WTC11 (cell line): ENCODE measurements at regions not wholly inside any gene's neighbourhood (a gene's known extent, or its start where the extent isn't known, plus 50 kb on each side); places are given as distances from the start of the nearest gene placed in this dataset.

Experiments used
- ATAC-seq: fragments of 200-7000 bp; cut with Tn5 transposase; 2 replicates; pipeline ENCODE4 v1.10.0; 2021; ENCODE audit warnings: mild to moderate bottlenecking, moderate library complexity
- CTCF ChIA-PET: fragments of 300-600 bp; sonication (Branson Sonifier 250); formaldehyde crosslinking; loops from one replicate; lab custom pipeline; 2021; ENCODE audit warnings: antibody characterized with exemption; lab: Charles Lee
- POLR2A ChIA-PET: fragments of 350-600 bp; sonication (Branson Sonifier 250); formaldehyde crosslinking; loops from one replicate; lab custom pipeline; 2021; ENCODE audit warnings: antibody characterized with exemption; lab: Charles Lee
- DNase-seq: peaks from one replicate; pipeline ENCODE4 v3.0.0; 2021; ENCODE audit warnings: low spot score
- H3K27ac Mint-ChIP-seq: 2 replicates; pipeline ENCODE4 v1.8.0; 2021; ENCODE audit warnings: mixed read lengths
- H3K27me3 Mint-ChIP-seq: 2 replicates; pipeline ENCODE4 v1.8.0; 2021; ENCODE audit warnings: low read depth, mild to moderate bottlenecking, moderate library complexity, mixed read lengths
- H3K36me3 Mint-ChIP-seq: 2 replicates; pipeline ENCODE4 v1.8.0; 2021; ENCODE audit warnings: mixed read lengths
- H3K4me1 Mint-ChIP-seq: 2 replicates; pipeline ENCODE4 v1.8.0; 2022; ENCODE audit warnings: mixed read lengths
- H3K4me3 Mint-ChIP-seq: 2 replicates; pipeline ENCODE4 v1.8.0; 2021; ENCODE audit warnings: mild to moderate bottlenecking, moderate library complexity, mixed read lengths
- H3K9me3 Mint-ChIP-seq: 2 replicates; pipeline ENCODE4 v1.8.0; 2021; ENCODE audit warnings: mixed read lengths
- ELF4 ChIP-seq: sonication (generic); formaldehyde crosslinking; IDR thresholded peaks from 2 replicates; pipeline ENCODE4 v1.8.1; 2022; ENCODE audit warnings: low read depth, mild to moderate bottlenecking, moderate library complexity, missing genetic modification reagents
- ESRRA ChIP-seq: sonication (generic); formaldehyde crosslinking; IDR thresholded peaks from 2 replicates; pipeline ENCODE4 v1.8.1; 2022; ENCODE audit warnings: mild to moderate bottlenecking, missing genetic modification reagents, borderline replicate concordance
- FOXP4 ChIP-seq: sonication (generic); formaldehyde crosslinking; IDR thresholded peaks from 2 replicates; pipeline ENCODE4 v1.8.0; 2022; ENCODE audit warnings: mild to moderate bottlenecking, missing genetic modification reagents
- GABPB1 ChIP-seq: sonication (generic); formaldehyde crosslinking; IDR thresholded peaks from 2 replicates; pipeline ENCODE4 v1.8.1; 2023; ENCODE audit warnings: mild to moderate bottlenecking, missing genetic modification reagents
- KAT7 ChIP-seq: sonication (generic); formaldehyde crosslinking; IDR thresholded peaks from 2 replicates; pipeline ENCODE4 v1.8.1; 2023; ENCODE audit warnings: missing genetic modification reagents, mild to moderate bottlenecking, borderline replicate concordance
- MLX ChIP-seq: sonication (generic); formaldehyde crosslinking; IDR thresholded peaks from 2 replicates; pipeline ENCODE4 v1.8.1; 2023; ENCODE audit warnings: mild to moderate bottlenecking, missing genetic modification reagents, moderate library complexity
- NFATC4 ChIP-seq: fragments of 250-450 bp; sonication (Bioruptor Pico); IDR thresholded peaks from 2 replicates; pipeline ENCODE4 v1.9.0; 2021; ENCODE audit warnings: mild to moderate bottlenecking
- NFE2L1 ChIP-seq: sonication (generic); formaldehyde crosslinking; IDR thresholded peaks from 2 replicates; pipeline ENCODE4 v1.8.1; 2023; ENCODE audit warnings: missing genetic modification reagents
- TP53 ChIP-seq: sonication (generic); formaldehyde crosslinking; IDR thresholded peaks from 2 replicates; pipeline ENCODE4 v1.8.1; 2023; ENCODE audit warnings: mild to moderate bottlenecking, missing genetic modification reagents
- ZNF396 ChIP-seq: fragments of 250-450 bp; sonication (Bioruptor Pico); IDR thresholded peaks from 2 replicates; pipeline ENCODE4 v1.8.0; 2021; ENCODE audit warnings: mild to moderate bottlenecking, moderate library complexity, borderline replicate concordance
- ZNF423 ChIP-seq: fragments of 250-450 bp; sonication (Bioruptor Pico); IDR thresholded peaks from 2 replicates; pipeline ENCODE4 v2.1.2; 2022; ENCODE audit warnings: mild to moderate bottlenecking, moderate library complexity
- ZNF512 ChIP-seq: sonication (generic); formaldehyde crosslinking; IDR thresholded peaks from 2 replicates; pipeline ENCODE4 v1.8.1; 2022; ENCODE audit warnings: missing genetic modification reagents, borderline replicate concordance
- TF ChIP-seq, protein P1 (sequence below): sonication (generic); formaldehyde crosslinking; IDR thresholded peaks from 2 replicates; pipeline ENCODE4 v1.8.1; 2023; ENCODE audit warnings: mild to moderate bottlenecking, missing genetic modification reagents, moderate library complexity
- TF ChIP-seq, protein P2 (sequence below): fragments of 250-450 bp; sonication (Bioruptor Pico); conservative IDR thresholded peaks from 2 replicates; pipeline ENCODE4 v1.9.0; 2021; ENCODE audit warnings: mild to moderate bottlenecking
- TF ChIP-seq, protein P3 (sequence below): fragments of 250-450 bp; sonication (Bioruptor Pico); IDR thresholded peaks from 2 replicates; pipeline ENCODE4 v1.8.0; 2021; ENCODE audit warnings: mild to moderate bottlenecking

DNA sequence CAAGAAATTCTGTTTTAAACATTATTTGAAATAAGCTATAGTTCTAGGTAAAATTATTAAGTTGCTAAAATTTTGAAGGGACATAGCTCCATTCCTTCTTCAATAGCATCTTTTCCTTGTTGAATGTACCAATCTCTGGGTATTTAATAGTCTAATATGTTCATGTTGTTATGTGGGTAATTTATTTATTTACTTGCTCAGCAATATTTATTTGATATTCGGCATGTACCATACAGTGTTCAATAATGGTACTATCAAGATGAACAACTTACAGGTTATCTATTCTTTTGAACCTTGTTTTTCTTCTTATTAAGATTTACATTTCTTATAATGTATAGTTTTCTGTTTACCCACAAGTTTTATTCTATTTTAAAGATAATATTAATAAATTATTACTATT, 1616.8 kb upstream of the PIK3C3 start (continued):
- TF ChIP-seq, protein P1, sequence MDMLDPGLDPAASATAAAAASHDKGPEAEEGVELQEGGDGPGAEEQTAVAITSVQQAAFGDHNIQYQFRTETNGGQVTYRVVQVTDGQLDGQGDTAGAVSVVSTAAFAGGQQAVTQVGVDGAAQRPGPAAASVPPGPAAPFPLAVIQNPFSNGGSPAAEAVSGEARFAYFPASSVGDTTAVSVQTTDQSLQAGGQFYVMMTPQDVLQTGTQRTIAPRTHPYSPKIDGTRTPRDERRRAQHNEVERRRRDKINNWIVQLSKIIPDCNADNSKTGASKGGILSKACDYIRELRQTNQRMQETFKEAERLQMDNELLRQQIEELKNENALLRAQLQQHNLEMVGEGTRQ, result no peak
- TF ChIP-seq NFE2L1, result no peak

DNA sequence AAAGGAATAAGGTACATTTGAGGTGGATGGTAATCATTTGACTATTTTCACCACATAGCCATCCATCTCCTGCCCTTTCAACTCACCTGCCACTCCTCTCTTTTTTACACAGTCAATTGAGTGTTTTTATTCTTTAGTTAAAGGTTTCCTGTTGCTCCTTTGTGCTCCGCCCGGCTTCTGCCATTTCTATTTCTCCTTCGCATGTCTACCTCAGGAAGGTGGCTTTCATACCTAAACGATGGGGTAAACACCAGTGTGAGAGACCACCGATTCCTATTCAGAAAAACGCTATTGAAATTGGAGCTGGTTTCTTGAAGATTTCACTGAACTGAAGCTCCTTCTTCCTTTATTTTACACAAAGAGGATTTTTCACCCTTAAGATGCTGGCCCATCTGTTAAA, 1628.0 kb upstream of the PIK3C3 start:
- Mint-ChIP-seq H3K27ac (peak overlapping the region; percentile 72), H3K9me3 (peaks cover 10% of the 10 kb centered on the region), H3K36me3 (peaks cover 10% of the 10 kb centered on the region), H3K27me3 (no peaks in the 10 kb centered on the region; the same call in 1 of the 2 replicates), H3K4me1 (peaks cover 26% of the 10 kb centered on the region), H3K4me3 (no peak overlapping the region)
- ATAC-seq, result peak; percentile 71
- DNase-seq, result no peak
- ChIA-PET POLR2A (no interaction called here), CTCF (no interaction called here)
- TF ChIP-seq, protein P2, sequence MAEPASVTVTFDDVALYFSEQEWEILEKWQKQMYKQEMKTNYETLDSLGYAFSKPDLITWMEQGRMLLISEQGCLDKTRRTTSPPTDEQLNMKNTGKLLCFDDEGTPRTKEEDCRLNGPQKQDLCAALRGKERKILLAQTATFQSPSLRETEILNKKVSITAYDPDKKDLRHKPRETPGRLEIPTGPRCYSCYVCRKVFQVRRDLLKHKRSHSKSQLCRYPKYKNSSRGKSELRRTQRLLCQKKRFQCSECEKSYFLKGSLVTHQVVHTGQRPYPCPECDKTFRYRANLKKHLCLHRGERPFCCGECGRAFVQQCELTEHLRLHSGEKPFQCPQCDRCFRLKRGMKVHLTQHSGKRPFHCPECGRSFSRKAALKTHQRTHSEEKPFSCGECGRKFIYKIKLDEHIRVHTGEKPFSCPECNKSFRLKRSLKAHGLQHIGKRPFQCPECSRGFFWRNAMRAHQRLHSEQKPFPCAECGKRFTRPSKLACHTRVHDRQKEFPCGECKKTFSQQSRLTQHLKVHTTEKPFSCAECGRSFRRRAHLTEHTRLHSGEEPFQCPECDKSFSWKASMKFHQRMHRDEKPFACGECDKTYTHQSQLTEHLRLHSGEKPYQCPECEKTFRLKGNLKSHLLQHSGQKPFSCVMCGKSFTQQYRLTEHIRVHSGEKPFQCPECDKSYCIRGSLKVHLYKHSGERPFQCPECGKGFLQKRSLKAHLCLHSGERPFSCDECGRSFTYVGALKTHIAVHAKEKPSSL, result no peak
- TF ChIP-seq GABPB1 (CRISPR knock-in tag) (no peak), ZNF423 (CRISPR knock-in tag) (no peak), KAT7 (no peak), ESRRA (CRISPR knock-in tag) (no peak), ZNF396 (CRISPR knock-in tag) (no peak), MLX (CRISPR knock-in tag) (no peak)

- ATAC-seq, result no peak
- DNase-seq, result no peak
- CTCF ChIA-PET, result no interaction called here
Observed at GRCh38 chr18:40325988-40326387, 1629.0 kb upstream of the PIK3C3 start.

GRCh38 chr18:40314199-40314598, 1640.8 kb upstream of the PIK3C3 start:
- DNase-seq (no peak), ATAC-seq (no peak)
- H3K27me3 Mint-ChIP-seq, result no peaks in the 10 kb centered on the region
- POLR2A ChIA-PET, result no interaction called here
- TF ChIP-seq FOXP4 (CRISPR knock-in tag) (no peak), NFATC4 (CRISPR knock-in tag) (no peak), ELF4 (no peak)
- TF ChIP-seq, protein P3, sequence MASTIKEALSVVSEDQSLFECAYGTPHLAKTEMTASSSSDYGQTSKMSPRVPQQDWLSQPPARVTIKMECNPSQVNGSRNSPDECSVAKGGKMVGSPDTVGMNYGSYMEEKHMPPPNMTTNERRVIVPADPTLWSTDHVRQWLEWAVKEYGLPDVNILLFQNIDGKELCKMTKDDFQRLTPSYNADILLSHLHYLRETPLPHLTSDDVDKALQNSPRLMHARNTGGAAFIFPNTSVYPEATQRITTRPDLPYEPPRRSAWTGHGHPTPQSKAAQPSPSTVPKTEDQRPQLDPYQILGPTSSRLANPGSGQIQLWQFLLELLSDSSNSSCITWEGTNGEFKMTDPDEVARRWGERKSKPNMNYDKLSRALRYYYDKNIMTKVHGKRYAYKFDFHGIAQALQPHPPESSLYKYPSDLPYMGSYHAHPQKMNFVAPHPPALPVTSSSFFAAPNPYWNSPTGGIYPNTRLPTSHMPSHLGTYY, result no peak
- H3K4me3 Mint-ChIP-seq, result no peak overlapping the region
- no peaks in the 10 kb centered on the region for H3K4me1 Mint-ChIP-seq
- H3K27ac Mint-ChIP-seq, result no peak overlapping the region
- no peaks in the 10 kb centered on the region for H3K9me3 Mint-ChIP-seq
- no peaks in the 10 kb centered on the region for H3K36me3 Mint-ChIP-seq
- CTCF ChIA-PET, result no interaction called here

More at GRCh38 chr18:40325988-40326387, 1629.0 kb upstream of the PIK3C3 start:
- no peak overlapping the region for H3K4me3 Mint-ChIP-seq
- H3K9me3 Mint-ChIP-seq, result peaks cover 4% of the 10 kb centered on the region
- H3K4me1 Mint-ChIP-seq, result peaks cover 26% of the 10 kb centered on the region
- peak overlapping the region; percentile 68 for H3K27ac Mint-ChIP-seq
- H3K27me3 Mint-ChIP-seq, result no peaks in the 10 kb centered on the region; the same call in 1 of the 2 replicates
- TF ChIP-seq ZNF512 (CRISPR knock-in tag) (peak; percentile 97), TP53 (CRISPR knock-in tag) (no peak)
- TF ChIP-seq, all 79 proteins: peak for 1
- peaks cover 5% of the 10 kb centered on the region for H3K36me3 Mint-ChIP-seq
- POLR2A ChIA-PET, result no interaction called here
